ENCODE measurements at regions not wholly inside any gene's neighbourhood (a gene's known extent, or its start where the extent isn't known, plus 50 kb on each side); places are given as distances from the start of the nearest gene placed in this dataset.

DNA sequence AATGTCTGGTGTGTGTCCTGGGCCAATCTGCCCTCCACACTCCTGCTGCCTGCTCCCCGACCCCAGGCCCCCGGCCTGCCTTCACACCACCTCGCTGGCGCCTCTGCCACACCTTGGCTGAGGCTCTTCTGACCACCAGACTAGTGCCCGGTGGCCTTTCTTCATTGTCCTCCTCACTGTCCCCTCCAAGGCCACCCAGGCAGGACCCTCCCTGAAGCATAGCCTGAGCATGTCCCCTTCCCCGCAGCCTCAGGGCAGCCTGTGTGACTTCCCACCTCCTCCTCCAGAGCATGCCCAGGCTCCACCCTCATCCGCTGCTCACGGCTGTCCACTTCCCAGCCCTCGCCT is 154.6 kb downstream of the OLFM1 start:
- FAIRE-seq (no peak), DNase-seq (ENCODE audit: low read depth, low spot score) (no peak)
- Histone ChIP-seq H3K27me3 (ENCODE audit: control insufficient read depth, extremely low read depth, insufficient read depth, low read length) (peaks cover 45% of the 10 kb centered on the region), H3K4me1 (ENCODE audit: control insufficient read depth, extremely low read depth, insufficient read depth, low read length) (no peaks in the 10 kb centered on the region), H3K36me3 (ENCODE audit: control insufficient read depth in 2 of 2, extremely low read depth in 1 of 2, insufficient read depth in 2 of 2, low read length in 2 of 2) (no peaks in the 10 kb centered on the region), H3K9ac (ENCODE audit: control insufficient read depth, extremely low read depth, insufficient read depth, low read length) (no peak overlapping the region), H3K9me3 (ENCODE audit: control insufficient read depth, low read depth, low read length) (no peaks in the 10 kb centered on the region), H3K9me1 (ENCODE audit: control insufficient read depth, extremely low read depth, insufficient read depth, low read length) (no peaks in the 10 kb centered on the region), H3K27ac (ENCODE audit: control insufficient read depth, insufficient read depth, low read length) (no peak overlapping the region), H4K20me1 (ENCODE audit: control insufficient read depth, extremely low read depth, insufficient read depth, low read length) (no peaks in the 10 kb centered on the region), H3K4me2 (ENCODE audit: control insufficient read depth, extremely low read depth, insufficient read depth, low read depth, low read length) (no peak overlapping the region), H2AFZ (ENCODE audit: control insufficient read depth, low read length) (no peak overlapping the region), H3K4me3 (ENCODE audit: control insufficient read depth in 2 of 3, extremely low read depth in 1 of 3, insufficient read depth in 2 of 3, low read depth in 1 of 3, low read length in 3 of 3) (no peak overlapping the region), H3K79me2 (ENCODE audit: control insufficient read depth, insufficient read depth, low read length) (no peaks in the 10 kb centered on the region)
- dilution Hi-C loops (cut with MboI; ENCODE audit: extremely low pct_ligation_motif_present, low sequenced_read_pairs): no loop called here
- TF ChIP-seq, protein P1, sequence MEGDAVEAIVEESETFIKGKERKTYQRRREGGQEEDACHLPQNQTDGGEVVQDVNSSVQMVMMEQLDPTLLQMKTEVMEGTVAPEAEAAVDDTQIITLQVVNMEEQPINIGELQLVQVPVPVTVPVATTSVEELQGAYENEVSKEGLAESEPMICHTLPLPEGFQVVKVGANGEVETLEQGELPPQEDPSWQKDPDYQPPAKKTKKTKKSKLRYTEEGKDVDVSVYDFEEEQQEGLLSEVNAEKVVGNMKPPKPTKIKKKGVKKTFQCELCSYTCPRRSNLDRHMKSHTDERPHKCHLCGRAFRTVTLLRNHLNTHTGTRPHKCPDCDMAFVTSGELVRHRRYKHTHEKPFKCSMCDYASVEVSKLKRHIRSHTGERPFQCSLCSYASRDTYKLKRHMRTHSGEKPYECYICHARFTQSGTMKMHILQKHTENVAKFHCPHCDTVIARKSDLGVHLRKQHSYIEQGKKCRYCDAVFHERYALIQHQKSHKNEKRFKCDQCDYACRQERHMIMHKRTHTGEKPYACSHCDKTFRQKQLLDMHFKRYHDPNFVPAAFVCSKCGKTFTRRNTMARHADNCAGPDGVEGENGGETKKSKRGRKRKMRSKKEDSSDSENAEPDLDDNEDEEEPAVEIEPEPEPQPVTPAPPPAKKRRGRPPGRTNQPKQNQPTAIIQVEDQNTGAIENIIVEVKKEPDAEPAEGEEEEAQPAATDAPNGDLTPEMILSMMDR (optimal IDR thresholded peaks at IDR 0.05 in 1 of 3, IDR thresholded peaks at IDR 0.05 in 1 of 3, conservative IDR thresholded peaks at IDR 0.05 in 1 of 3; ENCODE audit: extremely low read depth in 1 of 3, insufficient read depth in 2 of 3, low read length in 3 of 3): no peak
- no peak for TF ChIP-seq EZH2 (IDR thresholded peaks at IDR 0.05; ENCODE audit: low read length)

DNA sequence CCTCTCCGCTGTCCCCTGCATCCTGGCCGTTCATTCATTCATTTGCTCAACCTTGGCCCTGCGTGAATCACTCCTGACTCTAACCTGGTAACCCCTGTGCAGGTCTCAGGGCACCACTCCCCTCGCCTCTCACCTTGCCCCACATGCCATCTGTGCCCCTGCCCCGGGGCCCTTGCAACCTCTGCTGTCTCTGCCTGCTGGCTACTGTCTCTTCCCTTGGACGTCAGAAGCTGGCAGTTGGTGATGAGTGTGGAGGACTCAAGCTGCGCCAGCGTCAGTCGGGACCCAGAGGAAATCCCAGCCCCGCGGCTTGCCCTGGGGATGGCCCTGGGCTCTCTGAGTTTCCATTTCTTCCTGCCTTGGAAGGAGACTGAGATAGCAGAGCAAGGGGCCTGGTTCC is 154.9 kb downstream of the OLFM1 start:
- dilution Hi-C loops (cut with MboI; ENCODE audit: extremely low pct_ligation_motif_present, low sequenced_read_pairs): no loop called here
- Histone ChIP-seq H3K4me1 (ENCODE audit: control insufficient read depth, extremely low read depth, insufficient read depth, low read length) (no peaks in the 10 kb centered on the region), H3K9me3 (ENCODE audit: control insufficient read depth, low read depth, low read length) (no peaks in the 10 kb centered on the region), H3K4me3 (ENCODE audit: control insufficient read depth in 2 of 3, extremely low read depth in 1 of 3, insufficient read depth in 2 of 3, low read depth in 1 of 3, low read length in 3 of 3) (no peak overlapping the region), H2AFZ (ENCODE audit: control insufficient read depth, low read length) (no peak overlapping the region), H3K36me3 (ENCODE audit: control insufficient read depth in 2 of 2, extremely low read depth in 1 of 2, insufficient read depth in 2 of 2, low read length in 2 of 2) (no peaks in the 10 kb centered on the region), H3K9ac (ENCODE audit: control insufficient read depth, extremely low read depth, insufficient read depth, low read length) (no peak overlapping the region), H3K27ac (ENCODE audit: control insufficient read depth, insufficient read depth, low read length) (no peak overlapping the region), H3K79me2 (ENCODE audit: control insufficient read depth, insufficient read depth, low read length) (no peaks in the 10 kb centered on the region), H3K4me2 (ENCODE audit: control insufficient read depth, extremely low read depth, insufficient read depth, low read depth, low read length) (no peak overlapping the region), H4K20me1 (ENCODE audit: control insufficient read depth, extremely low read depth, insufficient read depth, low read length) (no peaks in the 10 kb centered on the region), H3K9me1 (ENCODE audit: control insufficient read depth, extremely low read depth, insufficient read depth, low read length) (no peaks in the 10 kb centered on the region), H3K27me3 (ENCODE audit: control insufficient read depth, extremely low read depth, insufficient read depth, low read length) (peaks cover 49% of the 10 kb centered on the region)
- TF ChIP-seq, protein P1 (optimal IDR thresholded peaks at IDR 0.05 in 1 of 3, IDR thresholded peaks at IDR 0.05 in 1 of 3, conservative IDR thresholded peaks at IDR 0.05 in 1 of 3; ENCODE audit: extremely low read depth in 1 of 3, insufficient read depth in 2 of 3, low read length in 3 of 3): no peak
- TF ChIP-seq EZH2 (IDR thresholded peaks at IDR 0.05; ENCODE audit: low read length): no peak
- DNase-seq (ENCODE audit: low read depth, low spot score): no peak
- no peak for FAIRE-seq

Measured in keratinocyte (primary cell).